GM21786 (cell line): ENCODE measurements at regions not wholly inside any gene's neighbourhood (a gene's known extent, or its start where the extent isn't known, plus 50 kb on each side); places are given as distances from the start of the nearest gene placed in this dataset.

Experiments used
- ATAC-seq: cut with Tn5 transposase; IDR thresholded peaks from one replicate; pipeline ENCODE4 v1.9.1; 2021; ENCODE audit not compliant: unreplicated experiment

DNA sequence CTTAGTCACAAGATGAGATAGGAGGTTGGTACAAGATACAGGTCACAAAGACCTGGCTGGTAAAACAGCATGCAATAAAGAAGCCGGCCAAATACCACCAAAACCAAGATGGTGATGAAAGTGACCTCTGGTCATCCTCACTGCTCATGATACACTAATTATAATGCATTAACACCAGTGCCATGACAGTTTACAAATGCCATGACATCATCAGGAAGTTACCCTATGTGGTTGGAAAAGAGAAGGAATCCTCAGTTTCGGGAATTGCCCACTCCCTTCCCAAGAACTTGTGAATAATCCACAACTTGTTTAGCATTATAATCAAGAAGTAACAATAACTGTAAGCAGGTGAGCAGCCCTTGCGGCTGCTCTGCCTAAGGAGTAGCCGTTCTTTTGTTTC lies 408.5 kb upstream of the RAG2 start:
- ATAC-seq: no peak

GRCh38 chr11:37002831-37003230 lies 404.8 kb upstream of the RAG2 start:
- no peak for ATAC-seq

- ATAC-seq: no peak
Measured at GRCh38 chr11:36997656-36998055, 399.6 kb upstream of the RAG2 start.

GRCh38 chr11:36996795-36997194 lies 398.8 kb upstream of the RAG2 start:
- no peak for ATAC-seq

DNA sequence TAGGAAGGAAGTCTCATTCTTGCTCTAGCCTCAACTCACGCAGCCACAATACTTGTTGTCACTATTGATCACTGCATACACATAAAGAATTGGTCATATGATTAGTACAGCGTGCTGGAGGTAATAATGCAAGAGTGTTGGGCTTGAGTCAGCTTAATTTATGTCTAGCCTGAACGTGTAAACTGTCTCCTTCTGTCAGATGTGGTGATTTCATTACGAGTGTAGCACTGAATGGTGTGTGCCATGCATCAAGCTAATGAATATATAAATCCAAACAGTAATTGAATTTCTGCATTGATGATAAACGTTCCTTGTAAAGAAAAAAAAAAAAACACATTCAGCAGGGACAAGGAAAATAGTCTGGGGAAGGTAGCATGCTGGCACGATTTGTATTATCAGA lies 396.2 kb upstream of the RAG2 start:
- ATAC-seq: no peak

GRCh38 chr11:36988556-36988955 lies 390.5 kb upstream of the RAG2 start:
- ATAC-seq: no peak

- ATAC-seq: no peak
Measured at GRCh38 chr11:36985562-36985961, 387.5 kb upstream of the RAG2 start.

GRCh38 chr11:36976741-36977140 lies 378.7 kb upstream of the RAG2 start:
- no peak for ATAC-seq

DNA sequence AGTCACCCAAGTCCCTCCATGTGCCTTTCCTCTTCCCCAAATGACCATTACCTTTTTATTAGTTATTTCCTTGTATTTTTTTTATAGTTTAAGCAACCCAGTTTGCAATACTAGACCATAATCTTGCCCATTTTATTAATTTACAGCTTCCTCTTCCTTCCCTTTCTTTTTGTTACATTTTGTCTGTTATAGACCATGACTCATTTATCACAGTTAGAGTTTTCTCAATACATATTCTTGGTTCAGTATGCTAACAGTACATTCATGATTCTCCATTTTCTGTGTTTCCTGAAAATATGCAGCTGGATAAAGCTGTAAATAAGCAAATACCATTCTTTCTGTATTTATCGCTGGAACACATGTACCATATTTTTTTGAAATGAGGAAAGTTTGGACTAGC lies 376.7 kb upstream of the RAG2 start:
- ATAC-seq: no peak

GRCh38 chr11:36953976-36954375 lies 355.9 kb upstream of the RAG2 start:
- no peak for ATAC-seq

DNA sequence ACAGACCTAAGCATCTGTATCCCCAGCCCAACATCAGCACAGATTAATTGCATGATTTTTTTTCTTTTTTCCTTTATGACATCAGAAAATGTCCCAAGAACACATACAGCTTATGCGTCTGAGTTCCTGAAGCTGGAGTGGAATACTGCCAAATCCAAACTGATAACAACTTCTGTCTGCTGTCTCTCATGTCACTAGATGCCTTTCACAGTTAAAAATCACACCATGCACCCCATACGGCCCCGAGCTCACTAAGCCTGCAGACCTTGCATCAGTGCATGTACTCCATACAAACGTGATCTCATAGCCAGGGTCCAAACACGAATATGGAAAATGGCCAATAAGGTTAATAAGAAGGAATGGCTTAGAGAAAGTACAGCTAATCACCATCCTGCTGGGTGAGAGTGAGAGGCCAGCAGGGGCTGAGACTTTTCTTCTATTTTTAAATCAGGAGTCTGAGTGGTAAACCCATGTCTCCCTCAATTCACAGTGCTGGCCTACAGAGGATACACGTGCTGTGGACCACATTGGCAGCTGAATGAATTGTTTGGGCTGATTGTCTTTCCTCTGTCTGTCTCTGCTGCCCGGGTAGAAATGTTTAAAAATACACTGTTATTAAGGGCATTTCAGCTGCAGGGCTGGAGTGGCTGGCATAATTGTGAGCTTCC lies 350.6 kb upstream of the RAG2 start:
- no peak for ATAC-seq

DNA sequence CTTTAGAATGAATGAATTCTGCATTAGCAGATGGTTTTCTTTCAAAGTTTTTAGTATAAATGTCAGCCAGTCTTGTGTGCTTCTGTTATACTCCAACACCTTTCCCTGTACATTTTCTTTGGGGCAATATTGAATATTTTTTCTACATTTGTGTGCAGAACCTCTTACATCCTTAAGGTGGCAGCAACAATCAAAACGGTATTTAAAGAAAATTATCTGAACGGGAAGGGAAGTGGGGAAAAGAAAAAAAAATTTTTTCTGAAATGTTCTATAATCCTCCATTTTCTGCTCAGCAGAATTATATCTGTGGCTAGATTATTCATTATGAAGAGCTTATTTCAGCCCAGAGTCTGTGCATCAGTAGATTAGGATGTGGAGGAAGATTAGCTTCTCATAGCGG lies 347.3 kb upstream of the RAG2 start:
- no peak for ATAC-seq

- no peak for ATAC-seq
Measured at GRCh38 chr11:36933481-36933880, 335.4 kb upstream of the RAG2 start.

DNA sequence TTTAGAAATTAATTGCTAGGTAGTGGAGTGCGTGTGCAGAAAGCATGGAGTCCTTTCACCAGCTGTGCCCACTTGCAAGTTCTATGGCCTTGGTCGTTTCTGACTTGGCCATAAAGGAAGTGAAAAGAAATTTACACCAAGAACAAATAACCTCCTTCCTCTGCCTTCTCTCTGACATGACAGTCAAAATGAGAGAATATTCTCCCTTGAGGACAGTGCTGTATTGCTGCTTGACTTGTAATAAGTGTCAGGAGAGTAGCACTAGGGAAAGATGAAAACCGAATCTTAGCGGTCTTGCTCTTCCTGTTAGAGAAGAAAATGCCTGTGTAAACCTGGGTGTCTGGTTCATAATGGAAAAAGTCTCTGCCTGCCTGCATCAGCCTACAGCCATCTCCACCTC lies 333.1 kb upstream of the RAG2 start:
- no peak for ATAC-seq

DNA sequence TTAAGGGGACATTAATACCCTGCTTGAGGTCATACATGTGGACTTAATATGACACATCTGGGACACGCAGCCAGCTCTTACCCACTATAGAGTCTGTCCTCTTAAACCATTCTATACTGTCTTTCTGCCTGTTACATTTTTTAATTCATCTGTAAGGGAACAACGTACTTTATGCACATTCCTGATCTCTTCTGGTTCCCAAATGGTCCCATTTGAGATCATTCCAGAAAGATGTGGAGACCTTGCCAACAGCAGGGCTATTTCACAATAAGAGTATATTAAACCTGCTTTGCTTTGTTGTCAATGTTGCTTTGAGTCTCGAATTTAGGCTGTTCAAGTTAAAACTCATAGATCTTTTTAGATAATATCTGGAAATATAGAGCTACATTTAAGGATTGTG lies 332.2 kb upstream of the RAG2 start:
- ATAC-seq: no peak

DNA sequence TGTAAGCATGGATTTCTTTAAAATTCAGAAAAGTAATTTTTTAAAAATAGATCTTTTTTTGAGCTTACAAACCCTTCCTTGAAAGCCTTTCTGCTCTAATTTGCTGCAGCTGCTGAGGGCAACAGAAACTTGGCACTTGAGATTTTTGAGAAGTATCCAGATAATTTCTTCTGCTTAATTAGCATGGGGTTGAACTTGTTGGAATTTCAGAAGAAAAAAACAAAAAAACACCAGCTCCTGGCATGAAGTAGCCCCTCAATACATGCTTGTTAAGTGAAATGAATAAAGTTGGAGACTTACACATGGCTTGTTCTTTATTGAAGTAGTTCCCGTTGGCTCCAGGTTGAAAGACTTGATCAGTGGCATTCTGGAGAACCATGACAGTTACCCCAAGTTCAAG lies 331.4 kb upstream of the RAG2 start:
- ATAC-seq: no peak

DNA sequence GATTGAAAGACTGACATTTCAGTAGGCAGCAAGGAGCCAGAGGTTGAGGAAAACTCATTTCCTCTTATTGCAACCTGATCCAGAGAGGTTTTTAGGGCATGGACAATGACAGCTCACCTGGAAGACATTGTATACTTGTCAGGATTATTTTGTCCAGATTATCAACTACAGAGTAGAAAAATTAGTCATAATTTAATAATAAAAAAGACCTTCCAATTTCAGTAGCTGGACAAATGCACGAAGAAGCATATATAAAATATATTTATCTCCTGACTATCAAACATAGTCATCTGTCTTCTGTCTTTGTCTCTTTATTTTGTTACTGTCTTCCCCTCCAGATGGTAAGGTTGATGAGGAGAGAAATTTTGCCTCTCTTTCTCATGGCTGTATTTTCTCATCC lies 330.6 kb upstream of the RAG2 start:
- ATAC-seq: no peak

GRCh38 chr11:36899800-36900199 lies 301.8 kb upstream of the RAG2 start:
- ATAC-seq: no peak

DNA sequence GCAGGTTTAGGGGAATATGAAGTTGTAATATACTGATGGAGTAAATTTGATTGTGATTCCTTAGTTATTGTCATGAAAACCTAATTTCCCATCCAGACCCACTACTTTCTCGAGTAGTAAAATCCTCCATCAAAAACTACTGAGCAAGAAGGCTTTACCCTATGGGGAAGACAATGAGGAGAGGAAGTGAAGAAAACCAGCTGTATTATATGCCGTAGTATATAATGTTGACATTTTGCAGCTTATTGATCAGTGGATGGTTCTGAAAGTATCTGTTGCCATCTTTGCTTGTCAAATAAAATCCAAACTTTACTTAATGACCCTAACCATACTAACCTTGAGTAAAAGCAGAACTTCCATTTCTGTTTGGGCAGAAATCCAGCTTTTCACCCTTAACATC lies 292.8 kb upstream of the RAG2 start:
- ATAC-seq: no peak

GRCh38 chr11:36890121-36890679 lies 292.2 kb upstream of the RAG2 start:
- no peak for ATAC-seq

GRCh38 chr11:36885154-36885553 lies 287.1 kb upstream of the RAG2 start:
- ATAC-seq: no peak

GRCh38 chr11:36878737-36879136 lies 280.7 kb upstream of the RAG2 start:
- ATAC-seq: no peak

DNA sequence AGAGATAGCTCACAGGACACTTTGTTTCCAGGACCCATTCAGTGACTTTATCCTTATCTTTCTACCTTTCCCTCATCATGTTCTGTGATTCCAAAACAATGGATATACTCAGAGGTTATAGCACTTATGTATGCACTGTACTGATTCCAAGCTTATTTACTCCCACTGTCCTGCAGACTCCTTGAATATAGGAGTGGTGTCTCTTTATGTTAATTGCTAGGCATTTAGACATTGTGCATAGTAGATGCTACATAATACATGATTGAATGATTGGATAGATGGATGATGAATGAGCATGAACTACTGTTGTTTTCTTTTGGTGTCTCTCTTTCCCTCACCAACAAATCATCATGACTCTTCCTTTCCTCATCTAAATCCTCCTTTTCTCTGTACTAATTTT lies 279.1 kb upstream of the RAG2 start:
- no peak for ATAC-seq
